ENCODE measurements at regions not wholly inside any gene's neighbourhood (a gene's known extent, or its start where the extent isn't known, plus 50 kb on each side); places are given as distances from the start of the nearest gene placed in this dataset.

DNA sequence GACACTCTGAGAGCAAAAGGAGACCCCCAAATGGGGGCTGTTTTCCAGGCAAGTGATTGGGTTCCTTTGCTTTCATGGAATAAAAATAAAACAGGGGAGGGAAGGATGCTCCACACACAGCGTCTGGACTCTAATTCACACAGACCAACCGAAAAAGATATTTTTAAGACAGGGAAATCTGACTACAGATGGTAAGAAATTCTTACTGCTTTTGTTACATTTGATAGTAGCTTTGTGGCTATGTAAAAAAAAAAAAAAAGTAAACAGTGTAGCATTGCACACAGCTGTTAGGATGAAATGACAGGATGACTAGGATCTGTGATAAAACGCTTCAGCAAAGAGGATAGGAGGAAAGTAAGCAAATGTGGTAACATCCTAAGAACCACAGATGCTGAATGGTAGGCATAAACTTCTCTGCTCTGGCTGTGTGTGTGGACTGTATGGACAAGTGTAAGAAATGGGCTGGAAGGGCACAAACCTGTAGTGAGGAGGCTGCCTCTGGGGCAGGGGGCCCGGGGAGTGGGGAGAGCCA is 207.6 kb downstream of the ANAPC1 start:
- no peak for DNase-seq

DNA sequence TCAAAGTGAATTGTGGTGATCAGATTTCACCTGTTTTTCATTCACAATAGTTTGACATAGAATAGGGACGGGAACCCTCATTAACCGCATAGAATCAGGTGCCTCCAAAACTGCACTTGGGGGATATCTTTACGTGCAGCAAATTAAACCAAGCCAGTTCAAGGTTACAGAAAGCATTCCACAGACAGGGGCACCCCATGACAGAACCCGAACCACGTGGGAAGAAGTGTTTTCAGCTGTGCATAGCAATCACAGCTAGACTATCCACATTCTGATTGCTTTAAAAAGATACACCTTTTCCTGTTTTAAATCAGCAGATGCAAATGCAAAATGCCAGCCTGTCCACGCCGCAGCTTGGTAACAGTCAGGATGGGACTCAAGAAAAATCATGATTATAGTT is 205.8 kb downstream of the ANAPC1 start:
- DNase-seq = no peak

DNA sequence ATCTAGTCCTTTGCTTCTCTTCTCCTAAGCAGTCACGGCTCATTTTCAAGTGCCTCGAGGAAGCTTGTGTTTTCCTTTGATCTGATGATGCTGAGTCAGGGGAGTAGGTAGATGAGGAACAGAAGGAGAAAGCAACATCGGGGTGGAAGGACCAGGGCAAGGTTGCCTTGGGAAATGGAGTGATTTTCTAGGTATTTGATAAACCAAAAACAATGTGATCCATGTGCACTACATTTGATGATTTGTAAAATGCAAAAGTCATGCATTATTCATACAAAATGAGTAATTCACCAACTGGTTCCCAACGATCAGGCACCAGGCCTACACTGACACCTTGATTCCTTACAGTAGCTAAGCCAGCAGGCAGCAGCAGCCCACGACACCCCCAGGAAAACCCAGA is 205.3 kb downstream of the ANAPC1 start:
- DNase-seq = no peak

DNA sequence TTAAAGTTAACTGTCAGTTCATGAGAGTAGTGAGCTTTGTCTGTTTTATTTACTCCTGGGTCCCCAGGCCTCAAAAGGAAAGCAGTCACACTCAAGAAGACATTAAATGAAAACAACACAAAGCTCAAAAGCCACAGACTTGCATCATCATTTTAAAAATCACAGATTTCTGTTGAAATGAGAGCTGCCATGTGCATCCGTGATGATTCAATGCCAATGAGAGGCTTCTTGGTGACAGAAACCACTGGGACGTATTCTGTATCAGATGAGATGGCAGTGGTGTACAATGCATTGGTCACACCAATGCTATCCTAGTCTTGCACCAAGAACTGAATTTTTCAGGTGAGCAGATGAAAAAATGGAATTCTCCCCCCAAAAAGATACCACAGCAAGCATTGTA is 204.8 kb downstream of the ANAPC1 start:
- no peak for DNase-seq

DNA sequence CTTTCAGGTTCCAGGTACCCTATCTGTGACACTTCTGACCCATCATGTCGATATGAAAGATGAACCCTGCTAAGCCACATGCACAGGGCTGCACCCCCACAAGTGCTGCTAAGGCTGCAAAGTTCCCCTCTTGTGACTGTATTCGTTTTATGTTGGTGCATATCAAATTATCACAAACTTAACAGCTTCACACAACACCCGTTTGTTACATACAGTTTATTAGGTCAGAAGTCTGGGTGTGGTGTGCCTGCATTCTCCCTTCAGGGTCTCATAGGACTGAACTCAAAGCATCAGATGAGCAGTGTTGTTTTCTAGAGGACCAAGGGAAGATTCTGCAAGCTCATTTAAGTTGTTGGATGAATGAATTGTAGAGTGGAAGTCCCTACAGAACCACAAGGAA is 199.4 kb downstream of the ANAPC1 start:
- DNase-seq = no peak

DNA sequence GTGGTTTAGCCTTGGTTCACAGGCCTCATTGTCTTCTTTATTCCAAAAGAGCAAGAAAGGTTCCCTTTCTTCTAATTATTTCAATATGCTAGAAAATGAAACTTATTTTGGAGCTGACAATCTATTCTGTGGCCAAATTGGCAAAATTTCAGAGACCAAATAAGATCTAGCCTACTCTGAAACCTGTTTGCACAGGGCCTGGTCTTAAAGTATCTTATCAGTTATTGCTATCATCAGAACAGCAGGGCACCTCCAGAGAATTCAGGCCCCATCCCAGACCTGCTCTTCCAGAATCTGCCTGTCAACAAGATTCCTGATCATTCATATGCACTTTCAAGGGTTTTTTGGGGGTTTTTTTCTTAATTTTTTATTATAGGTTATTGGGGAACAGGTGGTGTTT is 198.7 kb downstream of the ANAPC1 start:
- DNase-seq = no peak

DNA sequence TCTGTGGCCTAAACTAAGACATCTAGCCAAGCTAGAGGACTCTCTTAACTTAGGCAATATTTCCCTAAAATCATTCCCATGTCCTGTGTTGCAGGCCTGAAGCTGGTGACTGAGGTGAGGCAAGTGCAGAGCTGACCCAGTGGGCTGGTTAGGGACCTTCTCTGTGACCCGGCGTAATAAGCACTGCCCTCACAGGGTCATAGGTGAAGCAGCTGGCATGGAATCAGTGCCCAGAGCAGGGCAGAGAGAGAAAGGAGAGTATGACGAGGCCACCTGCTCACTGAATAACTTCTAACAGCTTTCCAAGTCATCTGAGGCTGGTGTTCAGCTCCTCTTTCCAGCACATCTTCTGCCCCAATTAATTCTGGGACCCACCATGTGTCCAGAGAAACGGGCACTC is 197.0 kb downstream of the ANAPC1 start:
- no peak for DNase-seq

DNA sequence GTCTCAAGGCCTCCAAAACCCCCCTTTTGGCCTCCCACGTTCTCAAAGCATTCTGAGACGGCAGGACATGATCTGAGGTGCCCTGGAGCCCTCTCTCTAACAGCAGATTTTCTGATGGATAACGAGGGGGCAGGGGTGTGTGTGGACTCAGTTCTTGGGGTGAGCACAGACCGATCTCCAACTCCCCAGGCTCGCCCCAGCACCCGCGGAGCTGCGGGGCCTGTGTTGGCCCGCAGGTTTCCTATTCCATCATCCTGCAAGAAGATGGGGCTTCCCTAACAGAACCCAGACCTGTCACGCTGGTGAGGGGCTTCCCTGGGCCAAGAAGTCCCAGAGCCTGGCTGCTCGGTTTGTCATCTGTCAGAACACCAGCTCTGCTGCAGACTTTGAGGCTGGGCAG is 196.1 kb downstream of the ANAPC1 start:
- no peak for DNase-seq

DNA sequence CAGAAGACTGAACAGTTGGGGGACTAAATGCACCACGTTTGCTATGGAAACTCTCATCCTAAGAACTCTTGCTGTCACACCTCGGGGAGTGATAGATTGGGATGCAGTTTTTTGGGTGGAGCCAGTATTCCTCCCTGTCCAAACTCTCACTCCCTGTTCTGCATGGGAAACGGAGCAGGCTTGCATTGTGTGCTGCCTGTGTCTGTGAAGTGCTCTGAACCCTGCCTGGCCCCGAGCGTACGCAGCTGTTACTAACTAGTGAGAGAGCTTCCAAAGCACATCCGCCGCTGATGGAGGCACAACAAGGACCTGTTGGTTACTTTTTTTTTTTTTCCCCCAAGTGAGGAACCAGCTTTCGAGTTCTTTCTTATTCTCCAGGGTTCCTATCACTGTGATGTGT is 195.5 kb downstream of the ANAPC1 start:
- DNase-seq = no peak

DNA sequence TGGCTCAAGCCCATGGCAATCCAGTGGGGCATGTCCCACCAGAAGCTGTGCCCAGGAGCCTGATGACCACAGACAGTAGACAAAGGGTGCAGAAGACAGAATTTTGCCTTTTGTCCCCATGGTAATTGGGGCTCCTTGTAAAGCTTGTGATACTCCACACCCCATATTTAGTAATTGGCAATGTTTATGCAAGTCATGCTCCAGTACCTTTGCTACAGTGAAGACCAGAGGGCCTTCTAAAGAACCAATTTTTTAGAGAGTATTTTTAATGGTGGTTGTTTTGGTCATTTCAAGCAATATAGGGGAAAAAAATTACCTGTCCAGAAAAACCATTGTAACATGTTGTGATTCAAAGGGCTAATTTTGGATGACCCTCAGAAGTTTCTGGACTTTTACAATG is 194.8 kb downstream of the ANAPC1 start:
- DNase-seq = no peak

DNA sequence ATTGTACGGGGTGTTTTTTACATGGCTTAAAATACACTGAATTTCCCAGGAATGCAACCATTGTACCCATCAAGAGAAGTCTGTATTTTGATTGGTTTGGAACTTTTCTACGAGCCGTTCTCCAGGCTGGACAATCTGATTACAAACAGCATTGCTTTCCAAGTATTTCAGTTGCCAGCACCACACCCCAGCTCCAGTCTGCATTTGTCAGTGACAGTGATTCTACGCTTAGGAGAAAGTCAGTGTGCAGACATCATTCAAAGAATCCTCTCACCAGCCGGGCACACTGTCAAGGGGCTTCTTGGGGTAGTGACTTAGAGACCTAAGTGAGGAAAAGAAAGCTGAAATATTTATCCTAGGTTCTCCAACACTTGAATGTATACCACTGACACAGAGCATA is 194.1 kb downstream of the ANAPC1 start:
- no peak for DNase-seq

DNA sequence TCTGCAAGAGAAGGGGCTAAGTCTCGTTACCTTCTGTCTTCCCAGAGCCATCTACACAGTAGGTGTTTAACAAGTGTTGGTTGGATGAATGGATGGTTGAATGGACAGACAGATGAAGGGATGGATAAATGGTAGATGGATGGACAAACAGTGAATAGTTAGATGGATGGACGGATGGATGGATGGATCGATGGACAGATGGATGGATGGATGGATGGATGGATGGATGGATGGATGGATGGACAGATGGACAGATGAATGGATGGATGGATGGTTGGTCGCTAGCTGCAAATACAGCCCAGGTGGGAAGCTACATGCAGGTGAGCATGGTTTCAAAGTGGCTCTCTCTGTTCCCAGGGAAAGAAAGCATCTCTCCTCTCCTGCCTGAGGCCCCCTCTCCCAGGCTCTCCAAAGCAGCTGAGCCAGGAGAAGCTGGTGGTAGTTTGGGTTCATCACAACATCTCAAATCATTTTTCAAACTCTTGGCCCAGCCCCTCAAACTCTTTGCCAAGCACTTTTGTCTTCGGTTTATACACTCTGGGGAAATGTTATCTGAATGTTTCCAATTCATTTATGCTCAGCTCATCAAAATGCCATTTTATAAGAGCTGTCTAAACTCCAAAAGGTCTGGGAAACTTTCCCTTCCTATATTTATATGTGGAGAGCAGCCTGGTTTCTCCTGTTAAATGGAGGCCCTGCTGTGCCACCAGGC is 192.7 kb downstream of the ANAPC1 start:
- no peak for DNase-seq

DNA sequence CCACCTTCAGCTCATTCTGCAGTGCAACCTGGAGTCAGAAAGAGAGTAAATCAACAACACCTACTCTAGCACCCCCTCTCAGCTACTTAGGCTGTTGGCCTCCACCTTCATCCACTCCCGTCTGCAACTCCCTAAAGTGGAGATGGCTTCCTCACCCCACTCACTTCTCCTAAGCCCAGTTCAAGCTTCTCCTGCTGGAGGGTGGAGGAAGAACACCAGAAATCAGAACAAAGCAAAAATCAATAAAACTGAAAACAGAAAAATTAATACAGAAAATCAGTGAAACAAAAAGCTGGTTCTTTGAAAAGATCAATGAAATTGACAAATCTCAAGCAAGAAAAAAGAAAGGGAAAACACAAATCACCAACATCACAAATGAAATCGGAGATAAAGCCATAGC is 191.7 kb downstream of the ANAPC1 start:
- DNase-seq = no peak

DNA sequence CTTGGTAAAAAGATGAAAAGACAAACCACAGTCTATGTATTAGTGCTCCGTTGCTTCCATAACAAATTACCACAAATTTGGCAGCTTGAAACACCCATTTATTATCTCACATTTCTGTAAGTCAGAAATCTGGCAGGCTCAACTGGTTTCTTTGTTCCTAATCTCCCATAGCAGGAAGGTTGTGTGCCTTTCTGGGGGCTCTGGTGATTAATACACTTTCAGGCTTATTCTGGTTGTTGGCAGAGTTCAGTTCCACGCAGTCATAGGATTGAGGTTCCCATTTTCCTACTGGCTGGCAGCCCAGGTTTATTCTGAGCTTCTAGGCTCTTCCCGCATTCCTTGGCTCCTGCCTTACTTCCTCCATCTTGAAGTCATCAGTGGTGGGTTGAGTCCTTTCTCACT is 189.3 kb downstream of the ANAPC1 start:
- DNase-seq = no peak

DNA sequence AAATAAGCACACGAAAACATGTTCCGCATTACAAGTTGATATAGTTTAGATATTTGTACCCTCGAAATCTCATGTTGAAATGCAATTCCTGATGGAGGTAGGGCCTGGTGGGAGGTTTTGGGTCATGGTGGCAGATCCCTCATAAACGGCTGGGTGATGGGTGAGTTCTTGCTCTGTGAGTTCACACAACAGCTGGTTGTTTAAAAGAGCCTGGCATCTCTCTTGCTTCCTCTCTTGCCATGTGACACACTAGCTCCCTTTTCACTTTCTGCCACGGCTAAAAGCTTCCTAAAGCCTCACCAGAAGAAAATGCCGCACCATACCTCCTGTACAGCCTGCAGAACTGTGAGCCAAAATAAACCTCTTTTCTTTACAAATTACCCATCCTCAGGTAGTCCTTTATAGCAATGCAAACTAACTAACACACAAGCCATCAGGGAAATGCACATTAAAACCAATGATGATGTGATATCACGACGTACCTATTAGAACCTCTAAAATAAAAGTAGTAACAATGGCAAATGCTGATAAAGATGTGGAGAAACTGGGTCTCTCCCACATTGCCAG is 188.5 kb downstream of the ANAPC1 start:
- no peak for DNase-seq

DNA sequence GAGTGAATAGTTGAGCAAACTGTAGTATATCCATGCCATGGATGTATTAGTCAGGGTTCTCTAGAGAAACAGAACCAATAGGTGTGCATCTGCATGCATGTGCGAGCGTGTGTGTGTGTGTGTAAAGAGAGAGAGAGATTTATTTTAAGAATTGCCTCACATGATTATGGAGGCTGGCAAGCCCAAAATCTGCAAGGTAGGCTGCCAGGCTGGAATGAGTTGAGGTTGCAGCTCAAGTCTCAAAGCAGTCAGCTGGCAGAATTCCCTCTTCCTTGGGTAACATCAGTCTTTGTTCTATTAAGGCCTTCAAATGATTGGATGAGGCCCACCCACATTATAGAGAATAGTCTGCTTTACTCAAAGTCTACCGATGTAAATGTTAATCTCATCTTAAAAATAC is 187.8 kb downstream of the ANAPC1 start:
- no peak for DNase-seq

DNA sequence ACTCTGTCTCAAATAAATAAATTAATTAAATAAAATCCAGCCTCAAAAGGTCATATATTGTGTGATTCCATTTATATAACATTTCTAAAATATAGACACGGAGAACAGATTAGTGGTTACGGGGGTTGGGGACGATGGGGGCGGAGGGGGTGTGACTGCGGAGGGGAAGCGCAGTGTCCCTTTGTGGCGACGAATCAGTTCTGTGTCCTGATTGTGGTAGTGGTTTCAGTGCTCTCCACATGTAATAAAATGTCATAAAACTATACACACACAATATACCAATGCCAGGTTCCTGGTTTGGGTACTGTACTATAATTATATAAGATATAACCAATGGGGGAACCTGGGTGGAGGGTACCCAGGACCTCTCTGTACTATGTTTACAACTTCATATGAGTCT is 186.4 kb downstream of the ANAPC1 start:
- DNase-seq = no peak

DNA sequence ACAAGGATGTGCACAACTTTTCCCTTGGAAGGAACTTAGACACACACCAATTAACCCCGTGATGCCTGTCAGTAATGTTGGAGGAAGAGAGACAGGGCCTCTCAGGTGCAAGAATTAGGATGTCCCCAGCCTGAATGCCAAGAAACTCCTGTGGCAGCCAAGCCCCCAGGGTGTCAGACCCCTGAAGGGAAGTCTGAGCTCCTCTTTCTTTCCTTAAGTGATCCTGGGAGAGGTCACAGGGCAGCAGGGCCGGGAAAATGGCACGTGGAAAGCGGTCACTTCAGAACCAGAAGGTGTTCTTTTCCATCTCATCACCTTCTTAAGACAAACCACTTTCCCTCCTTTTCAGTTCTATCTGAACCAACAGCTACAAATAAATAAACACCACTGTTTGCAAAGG is 185.9 kb downstream of the ANAPC1 start:
- no peak for DNase-seq

DNA sequence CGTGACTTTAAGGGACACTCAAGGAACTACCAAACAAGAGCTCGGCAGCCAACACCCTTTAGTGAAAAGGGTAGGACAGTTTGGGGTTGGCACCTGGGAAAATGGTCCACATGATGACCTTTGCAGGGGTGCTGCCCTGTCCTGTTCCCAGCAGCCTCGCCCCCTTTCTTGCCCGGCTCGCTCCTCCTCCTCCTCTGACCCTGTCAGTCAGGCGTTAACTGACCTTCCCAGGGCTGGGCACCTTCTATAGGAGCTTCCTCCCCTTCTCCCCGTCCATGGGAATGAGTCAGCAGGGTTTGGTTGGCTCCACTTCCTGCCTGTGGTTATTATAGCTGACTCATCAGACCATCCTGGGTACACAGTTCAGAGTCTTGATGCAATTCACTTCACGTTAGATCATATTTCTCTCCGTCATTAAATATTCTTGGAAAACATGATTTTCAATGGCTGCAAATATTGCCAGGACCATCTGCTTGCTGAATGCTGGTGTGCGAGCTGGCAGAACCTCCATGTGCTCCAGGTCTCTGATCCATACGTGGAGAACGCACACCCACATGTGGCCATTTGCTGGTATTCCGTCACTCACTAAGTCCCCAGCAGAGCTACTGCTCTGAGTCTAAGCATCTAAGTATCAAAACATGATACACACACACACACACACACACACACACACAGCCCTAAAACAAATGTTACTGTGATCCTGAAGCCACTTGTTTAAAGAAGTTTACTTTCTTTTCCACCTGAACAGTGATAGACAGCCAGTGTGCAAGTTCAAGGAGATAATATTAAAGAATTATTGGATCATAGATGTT is 185.0 kb downstream of the ANAPC1 start:
- DNase-seq = peak; percentile 42

DNA sequence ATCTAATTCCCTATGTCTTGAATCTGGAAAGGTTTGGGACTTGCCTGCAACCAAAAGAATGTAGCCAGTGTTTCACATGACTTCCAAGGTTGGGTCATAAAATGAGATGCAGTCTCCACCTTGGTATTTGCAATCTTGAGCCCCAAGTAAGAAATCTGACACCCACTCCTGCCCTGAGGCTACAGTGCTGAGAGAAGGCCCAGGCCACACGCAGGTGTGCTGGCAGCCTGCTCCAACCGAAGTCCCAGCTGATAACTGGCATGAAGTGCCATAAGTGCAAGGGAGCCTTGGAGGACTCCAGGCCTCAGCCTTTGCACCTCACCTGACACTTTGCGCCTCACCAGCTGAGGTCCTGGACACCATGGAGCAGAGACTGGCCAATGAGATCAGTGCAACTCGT is 182.7 kb downstream of the ANAPC1 start:
- DNase-seq = no peak

DNA sequence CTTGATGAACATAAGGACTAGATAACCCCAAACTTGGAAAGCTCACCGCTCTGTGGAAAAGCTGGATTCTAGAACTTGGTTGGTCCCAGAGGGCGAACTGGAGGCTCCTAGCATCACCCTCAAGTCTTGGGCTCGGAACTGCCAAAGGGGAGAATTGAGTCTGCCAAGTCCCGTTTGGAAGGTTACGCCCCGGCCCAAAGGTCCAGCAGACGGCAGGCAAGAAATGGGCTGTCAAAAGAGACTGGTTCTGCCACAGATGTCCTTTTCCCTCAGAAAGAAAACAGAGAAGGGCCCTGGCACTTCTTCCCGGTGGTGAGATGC is 182.2 kb downstream of the ANAPC1 start:
- DNase-seq = no peak

DNA sequence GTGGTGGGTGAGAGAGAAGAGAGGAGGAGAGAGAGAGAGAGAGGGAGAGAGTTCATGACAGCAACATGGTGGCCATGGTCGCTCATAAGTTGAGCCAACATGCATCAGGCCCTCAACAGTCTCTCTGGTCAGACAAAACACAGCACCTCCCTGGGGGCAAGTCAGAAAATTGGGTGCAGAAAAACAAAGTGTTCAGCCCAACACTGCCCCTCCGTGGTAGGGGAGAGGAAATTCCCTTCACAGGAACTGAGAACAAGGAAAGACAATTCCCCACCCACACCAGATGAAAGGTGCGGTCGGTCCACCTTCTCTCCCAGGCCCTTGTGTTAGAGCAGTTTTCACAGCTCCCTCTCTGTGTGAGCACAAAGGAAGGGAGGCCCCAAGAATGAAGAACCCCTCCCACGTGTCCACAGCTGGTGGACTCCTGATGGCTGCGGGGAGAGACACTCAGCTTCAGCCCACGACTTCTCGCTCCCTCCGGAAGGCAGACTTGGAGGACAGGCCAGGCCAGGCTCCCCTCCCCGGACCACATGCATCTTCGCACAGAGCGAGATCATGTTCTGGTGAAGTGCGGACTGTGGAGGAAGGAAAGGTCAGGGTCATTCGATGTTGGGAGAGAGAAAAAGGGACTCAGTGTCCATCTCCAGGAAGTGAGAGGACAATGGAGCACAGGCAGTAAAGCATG is 181.7 kb downstream of the ANAPC1 start:
- DNase-seq = peak; percentile 50

DNA sequence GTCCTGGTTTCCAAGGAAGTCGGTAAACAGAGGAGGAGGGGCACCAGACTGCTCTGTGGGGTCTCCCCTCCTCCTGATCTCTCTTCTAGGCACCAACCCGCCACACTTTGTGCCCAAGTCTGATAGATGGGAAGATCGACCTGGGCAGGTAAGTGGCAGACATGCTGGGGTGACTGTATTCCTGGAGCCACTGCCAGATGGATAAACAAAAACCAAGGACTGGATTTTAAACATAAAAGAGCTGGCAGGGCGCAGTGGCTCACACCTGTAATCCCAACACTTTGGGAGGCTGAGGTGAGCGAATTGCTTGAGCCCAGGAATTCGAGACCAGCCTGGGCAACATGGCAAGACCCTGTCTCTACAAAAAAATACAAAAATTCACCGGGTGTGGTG is 181.2 kb downstream of the ANAPC1 start:
- DNase-seq = no peak

DNA sequence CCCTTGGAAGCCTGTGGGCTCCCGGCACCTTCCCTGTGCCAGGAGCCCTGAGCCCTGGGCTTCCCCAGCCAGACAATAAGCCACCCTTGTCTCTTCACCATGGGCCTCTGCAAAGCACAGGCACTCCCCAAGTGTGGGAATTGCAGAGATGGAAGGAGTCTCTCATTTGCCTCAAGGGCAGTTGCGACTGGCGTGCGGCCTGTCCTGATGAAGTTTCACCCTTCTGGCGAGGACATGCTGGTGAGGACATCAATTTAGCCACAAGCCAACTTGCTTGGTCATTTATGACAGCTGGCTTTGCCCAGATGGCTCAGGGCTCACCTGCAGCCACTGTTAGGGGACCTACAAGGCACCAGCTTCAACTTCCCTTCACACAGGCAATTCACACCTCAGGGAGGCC is 180.2 kb downstream of the ANAPC1 start:
- DNase-seq = no peak

Measured in activated T-cell treated with anti-CD3 and anti-CD28 coated beads for 4 hours (primary cell).